CD4-positive, alpha-beta T cell treated with Interleukin-6 at 100 ng/mL for 8 hours (primary cell): ENCODE measurements at regions not wholly inside any gene's neighbourhood (a gene's known extent, or its start where the extent isn't known, plus 50 kb on each side); places are given as distances from the start of the nearest gene placed in this dataset.

ENCODE experiments used
- DNase-seq: peaks from one replicate; pipeline ENCODE4 v3.0.0-alpha.2; 2020; ENCODE audit warnings: mixed read lengths, low spot score

- DNase-seq = no peak
These were observed 87.2 kb upstream of the RGS17 start for GRCh38 chr6:153218184-153218792.

GRCh38 chr6:153216789-153217188 lies 85.7 kb upstream of the RGS17 start:
- DNase-seq = no peak

- no peak for DNase-seq
These were observed 84.2 kb upstream of the RGS17 start for GRCh38 chr6:153215242-153215641.

DNA sequence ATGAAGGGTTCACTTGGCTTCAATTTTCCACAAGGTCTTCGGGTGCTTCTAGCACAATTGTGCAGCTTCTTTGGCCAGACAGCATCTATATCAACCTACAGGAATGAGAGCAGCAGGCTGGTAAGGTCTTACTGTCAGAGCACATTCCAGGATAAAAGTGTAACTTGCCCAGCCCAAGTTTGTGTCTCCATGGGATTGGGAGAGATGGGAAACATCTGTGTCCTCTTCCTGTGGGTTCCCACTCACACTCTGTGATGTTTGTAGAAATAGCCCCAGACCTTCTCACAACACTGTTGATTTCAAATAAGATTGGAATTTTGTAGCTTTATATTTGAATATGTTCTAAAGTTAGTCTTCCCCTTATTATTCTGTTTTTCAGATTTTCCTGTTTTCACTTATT lies 83.4 kb upstream of the RGS17 start:
- DNase-seq = no peak

- no peak for DNase-seq
These were observed 79.0 kb upstream of the RGS17 start for GRCh38 chr6:153210083-153210482.

GRCh38 chr6:153208706-153209105 lies 77.6 kb upstream of the RGS17 start:
- DNase-seq = no peak

GRCh38 chr6:153207617-153208016 lies 76.5 kb upstream of the RGS17 start:
- no peak for DNase-seq

DNA sequence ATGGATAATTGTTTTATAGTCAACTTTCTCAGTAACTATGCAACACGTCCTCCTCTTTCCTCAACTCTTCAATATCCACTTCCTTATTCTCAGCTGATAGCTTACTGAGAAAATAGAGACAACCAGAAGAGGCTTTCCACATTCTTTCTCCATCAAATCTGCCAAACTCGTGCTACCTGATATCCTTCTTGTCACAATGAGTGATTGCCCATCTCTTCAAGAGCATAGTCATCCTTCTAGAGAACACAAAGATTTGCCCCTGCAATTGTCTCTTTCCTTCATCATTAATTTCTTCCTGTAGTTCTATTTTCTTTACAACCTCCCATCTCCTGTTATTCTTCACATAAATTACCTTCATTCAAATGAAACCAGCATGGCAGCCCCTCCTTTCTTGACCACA lies 75.9 kb upstream of the RGS17 start:
- DNase-seq = no peak

DNA sequence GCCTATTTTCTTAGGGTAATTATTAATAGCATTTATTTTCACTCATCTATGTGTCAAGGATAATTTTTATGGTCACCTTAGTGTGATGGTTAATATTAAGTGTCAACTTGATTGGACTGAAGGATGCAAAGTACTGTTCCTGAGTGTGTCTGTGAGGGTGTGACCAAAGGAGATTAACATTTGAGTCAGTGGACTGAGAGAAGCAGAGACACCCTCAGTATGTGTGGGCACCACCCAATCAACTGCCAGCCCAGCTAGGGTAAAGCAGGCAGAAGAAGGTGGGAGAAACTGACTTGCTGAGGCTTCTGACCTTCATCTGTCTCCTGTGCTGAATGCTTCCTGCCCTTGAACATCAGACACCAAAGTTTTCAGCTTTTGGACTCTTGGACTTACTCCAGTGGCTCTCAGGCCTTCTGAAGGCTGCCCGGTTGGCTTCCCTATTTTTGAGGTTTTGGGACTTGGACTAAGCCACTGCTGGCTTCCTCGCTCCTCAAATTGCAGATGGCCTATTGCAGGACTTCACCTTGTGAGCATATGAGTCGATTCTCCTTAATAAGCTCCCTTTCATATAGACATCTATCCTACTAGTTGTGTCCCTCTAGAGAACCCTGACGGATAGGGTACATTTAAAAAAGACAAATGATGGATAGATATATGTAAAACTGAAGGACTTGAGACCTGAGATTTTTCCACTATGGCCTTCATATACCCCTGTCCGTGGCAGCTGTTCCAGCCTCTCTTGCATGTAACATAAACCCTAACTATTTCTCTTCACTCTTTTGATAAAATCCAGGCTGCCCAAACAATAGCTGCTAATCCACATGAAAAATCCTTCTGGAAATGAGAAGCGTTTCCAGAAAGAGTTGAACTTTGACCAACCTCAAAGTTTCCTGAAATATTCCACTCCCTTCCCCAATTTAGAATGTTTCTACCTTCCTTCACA lies 62.1 kb upstream of the RGS17 start:
- DNase-seq = no peak

GRCh38 chr6:153183925-153184324 lies 52.8 kb upstream of the RGS17 start:
- DNase-seq = no peak
